Keratinocyte (primary cell): ENCODE measurements at regions not wholly inside any gene's neighbourhood (a gene's known extent, or its start where the extent isn't known, plus 50 kb on each side); places are given as distances from the start of the nearest gene placed in this dataset.

Experiments
- DNase-seq: peaks from one replicate; pipeline ENCODE4 v3.0.0-alpha.2; 2011; ENCODE audit warnings: low read depth, missing footprints, low spot score
- FAIRE-seq: peaks from 2 replicates; lab custom pipeline; 2011; peaks lifted over from hg19 to GRCh38; lab: Jason Lieb, UNC
- H2AFZ ChIP-seq: 2 replicates; pipeline ENCODE4 v1.6.0; 2012; ENCODE audit warnings: low read length, control low read depth, inconsistent platforms; ENCODE audit not compliant: control insufficient read depth
- H3K27ac ChIP-seq: 2 replicates; pipeline ENCODE4 v1.5.1; 2011; ENCODE audit warnings: low read length; ENCODE audit not compliant: control insufficient read depth, insufficient read depth
- H3K27me3 ChIP-seq: 3 replicates; pipeline ENCODE4 v1.6.0; 2011; ENCODE audit warnings: low read length; ENCODE audit not compliant: control insufficient read depth, insufficient read depth; ENCODE audit errors: extremely low read depth
- H3K36me3 ChIP-seq, 2 experiments: 2 replicates in 1 of 2; 3 replicates in 1 of 2; pipeline ENCODE4 v1.5.1; 2011; ENCODE audit warnings: low read length in 2 of 2, mild to moderate bottlenecking in 1 of 2; ENCODE audit not compliant: control insufficient read depth in 2 of 2, insufficient read depth in 2 of 2; ENCODE audit errors: extremely low read depth in 1 of 2
- H3K4me1 ChIP-seq: 3 replicates; pipeline ENCODE4 v1.5.1; 2011; ENCODE audit warnings: low read length; ENCODE audit not compliant: control insufficient read depth, insufficient read depth; ENCODE audit errors: extremely low read depth
- H3K4me2 ChIP-seq: 3 replicates; pipeline ENCODE4 v1.6.0; 2011; ENCODE audit warnings: low read depth, low read length; ENCODE audit not compliant: control insufficient read depth, insufficient read depth; ENCODE audit errors: extremely low read depth
- H3K4me3 ChIP-seq, 3 experiments: fragments of 200-600 bp in 1 of 3; sonication (generic) in 1 of 3; 2 replicates in 2 of 3; 3 replicates in 1 of 3; pipeline ENCODE4 v1.5.1; 2011 to 2016; ENCODE audit warnings: low read length in 3 of 3, mild to moderate bottlenecking in 3 of 3, control low read depth in 2 of 3, inconsistent platforms in 1 of 3, low read depth in 1 of 3, mixed read lengths in 1 of 3, mixed run types in 1 of 3, moderate library complexity in 1 of 3; ENCODE audit not compliant: control insufficient read depth in 2 of 3, insufficient read depth in 2 of 3; ENCODE audit errors: extremely low read depth in 1 of 3
- H3K79me2 ChIP-seq: 2 replicates; pipeline ENCODE4 v1.6.0; 2012; ENCODE audit warnings: low read length; ENCODE audit not compliant: control insufficient read depth, insufficient read depth
- H3K9ac ChIP-seq: 3 replicates; pipeline ENCODE4 v1.6.0; 2011; ENCODE audit warnings: low read length; ENCODE audit not compliant: control insufficient read depth, insufficient read depth; ENCODE audit errors: extremely low read depth
- H3K9me1 ChIP-seq: 3 replicates; pipeline ENCODE4 v1.6.0; 2011; ENCODE audit warnings: low read length; ENCODE audit not compliant: control insufficient read depth, insufficient read depth; ENCODE audit errors: extremely low read depth
- H3K9me3 ChIP-seq: 2 replicates; pipeline ENCODE4 v1.5.1; 2012; ENCODE audit warnings: low read depth, low read length; ENCODE audit not compliant: control insufficient read depth
- H4K20me1 ChIP-seq: 3 replicates; pipeline ENCODE4 v1.6.0; 2011; ENCODE audit warnings: low read length; ENCODE audit not compliant: control insufficient read depth, insufficient read depth; ENCODE audit errors: extremely low read depth
- EZH2 ChIP-seq: IDR thresholded peaks from one replicate; pipeline ENCODE4 v1.6.1; 2012; ENCODE audit warnings: inconsistent platforms, mild to moderate bottlenecking, low read length, moderate library complexity
- dilution Hi-C: fragments of 300-500 bp; cut with MboI; formaldehyde crosslinking; loops from one replicate; pipeline ENCODE4 v1.7.0; 2020; ENCODE audit warnings: low sequenced_read_pairs; ENCODE audit not compliant: extremely low pct_ligation_motif_present
- TF ChIP-seq, protein P1 (sequence below), 3 experiments: IDR thresholded peaks in 1 of 3; conservative IDR thresholded peaks in 1 of 3; optimal IDR thresholded peaks in 1 of 3; 2 replicates in 2 of 3; 3 replicates in 1 of 3; pipeline versions ENCODE3 to v1.5.1; 2011; ENCODE audit warnings: low read length in 3 of 3, mild to moderate bottlenecking in 3 of 3, moderate library complexity in 2 of 3, control low read depth in 1 of 3, inconsistent platforms in 1 of 3; ENCODE audit not compliant: insufficient read depth in 2 of 3; ENCODE audit errors: extremely low read depth in 1 of 3

DNA sequence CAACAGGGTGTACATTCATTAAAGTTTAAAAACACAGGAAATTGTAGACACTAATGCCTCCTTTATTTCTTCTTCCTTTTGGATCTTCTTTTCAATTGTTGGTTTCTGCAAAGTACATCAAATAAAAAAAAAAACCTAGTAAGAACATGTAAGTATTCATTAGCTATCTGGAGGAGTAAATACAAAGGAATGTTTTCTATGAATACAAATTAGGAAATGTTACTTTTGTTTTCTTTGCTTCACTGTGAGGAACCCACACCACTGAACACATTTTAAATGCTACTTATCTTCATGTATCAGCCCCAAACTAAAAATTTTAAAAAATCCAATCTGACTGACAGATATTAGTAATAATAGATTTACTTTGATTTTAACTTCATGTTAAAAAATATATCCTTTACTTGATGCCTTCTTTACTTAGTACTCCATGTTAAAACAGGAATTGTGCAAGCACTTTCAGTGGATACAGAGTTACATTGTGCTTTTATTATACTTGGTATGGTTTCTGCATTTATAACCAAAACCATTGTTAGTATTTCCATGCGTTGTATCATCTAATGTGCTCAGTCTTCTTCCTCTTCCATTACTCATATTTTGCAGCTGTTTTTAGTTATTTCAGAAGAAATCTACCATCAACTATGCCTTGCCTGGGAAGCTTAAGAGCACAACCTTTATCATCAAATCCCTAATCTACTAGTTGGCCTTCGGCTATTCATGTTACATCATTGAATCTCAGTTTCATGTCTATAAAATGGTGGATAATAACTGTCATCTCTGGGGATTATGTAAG is 236.9 kb upstream of the DPYD start:
- H3K9ac ChIP-seq = no peak overlapping the region
- no peaks in the 10 kb centered on the region for H3K27me3 ChIP-seq
- no peaks in the 10 kb centered on the region for H3K9me1 ChIP-seq
- no peak for DNase-seq
- no peaks in the 10 kb centered on the region for H3K36me3 ChIP-seq
- TF ChIP-seq EZH2 = no peak
- TF ChIP-seq, protein P1, sequence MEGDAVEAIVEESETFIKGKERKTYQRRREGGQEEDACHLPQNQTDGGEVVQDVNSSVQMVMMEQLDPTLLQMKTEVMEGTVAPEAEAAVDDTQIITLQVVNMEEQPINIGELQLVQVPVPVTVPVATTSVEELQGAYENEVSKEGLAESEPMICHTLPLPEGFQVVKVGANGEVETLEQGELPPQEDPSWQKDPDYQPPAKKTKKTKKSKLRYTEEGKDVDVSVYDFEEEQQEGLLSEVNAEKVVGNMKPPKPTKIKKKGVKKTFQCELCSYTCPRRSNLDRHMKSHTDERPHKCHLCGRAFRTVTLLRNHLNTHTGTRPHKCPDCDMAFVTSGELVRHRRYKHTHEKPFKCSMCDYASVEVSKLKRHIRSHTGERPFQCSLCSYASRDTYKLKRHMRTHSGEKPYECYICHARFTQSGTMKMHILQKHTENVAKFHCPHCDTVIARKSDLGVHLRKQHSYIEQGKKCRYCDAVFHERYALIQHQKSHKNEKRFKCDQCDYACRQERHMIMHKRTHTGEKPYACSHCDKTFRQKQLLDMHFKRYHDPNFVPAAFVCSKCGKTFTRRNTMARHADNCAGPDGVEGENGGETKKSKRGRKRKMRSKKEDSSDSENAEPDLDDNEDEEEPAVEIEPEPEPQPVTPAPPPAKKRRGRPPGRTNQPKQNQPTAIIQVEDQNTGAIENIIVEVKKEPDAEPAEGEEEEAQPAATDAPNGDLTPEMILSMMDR (optimal IDR thresholded peaks at IDR 0.05 in 1 of 3, IDR thresholded peaks at IDR 0.05 in 1 of 3, conservative IDR thresholded peaks at IDR 0.05 in 1 of 3; ENCODE audit: extremely low read depth in 1 of 3, insufficient read depth in 2 of 3, low read length in 3 of 3) = no peak
- peaks cover 3% of the 10 kb centered on the region for H3K4me1 ChIP-seq
- dilution Hi-C loops = no loop called here
- H3K79me2 ChIP-seq = no peaks in the 10 kb centered on the region
- H3K9me3 ChIP-seq = no peaks in the 10 kb centered on the region
- no peaks in the 10 kb centered on the region for H4K20me1 ChIP-seq
- no peak for FAIRE-seq
- H3K4me2 ChIP-seq = no peak overlapping the region
- H2AFZ ChIP-seq = peak overlapping the region; percentile 23
- H3K27ac ChIP-seq = no peak overlapping the region
- no peak overlapping the region for H3K4me3 ChIP-seq

DNA sequence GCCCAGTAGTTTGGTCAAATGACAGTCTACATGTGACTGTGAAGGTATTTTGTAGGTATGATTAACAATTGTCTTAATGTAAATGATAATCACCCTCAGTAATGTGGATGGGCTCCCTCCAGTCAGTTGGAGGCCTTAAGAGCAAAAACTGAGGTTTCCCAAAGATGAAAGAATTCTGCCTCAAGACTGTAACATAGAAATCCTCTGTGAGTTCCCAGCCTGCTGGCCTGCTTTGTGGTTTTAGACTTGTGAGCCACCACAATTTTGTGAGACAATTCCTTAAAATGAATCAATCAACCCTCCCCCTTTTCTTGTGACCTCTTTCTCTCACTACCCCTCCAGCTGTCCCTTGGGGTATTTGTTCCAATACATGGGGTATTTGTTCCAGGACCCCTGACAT is 226.4 kb upstream of the DPYD start:
- no peak for FAIRE-seq
- no peak overlapping the region for H3K27ac ChIP-seq
- H3K9ac ChIP-seq = no peak overlapping the region
- H4K20me1 ChIP-seq = no peaks in the 10 kb centered on the region
- peaks cover 7% of the 10 kb centered on the region for H3K4me1 ChIP-seq
- H3K79me2 ChIP-seq = no peaks in the 10 kb centered on the region
- peaks cover 2% of the 10 kb centered on the region for H3K9me3 ChIP-seq
- H3K4me2 ChIP-seq = no peak overlapping the region
- H3K9me1 ChIP-seq = no peaks in the 10 kb centered on the region
- H3K4me3 ChIP-seq = no peak overlapping the region
- TF ChIP-seq EZH2 = no peak
- TF ChIP-seq, protein P1 (optimal IDR thresholded peaks at IDR 0.05 in 1 of 3, IDR thresholded peaks at IDR 0.05 in 1 of 3, conservative IDR thresholded peaks at IDR 0.05 in 1 of 3; ENCODE audit: extremely low read depth in 1 of 3, insufficient read depth in 2 of 3, low read length in 3 of 3) = no peak
- dilution Hi-C loops = no loop called here
- no peak for DNase-seq
- H3K36me3 ChIP-seq = no peaks in the 10 kb centered on the region
- H2AFZ ChIP-seq = no peak overlapping the region
- H3K27me3 ChIP-seq = no peaks in the 10 kb centered on the region
